CD14-positive monocyte (primary cell): ENCODE measurements at regions not wholly inside any gene's neighbourhood (a gene's known extent, or its start where the extent isn't known, plus 50 kb on each side); places are given as distances from the start of the nearest gene placed in this dataset.

Experiments used
- DNase-seq, 3 donors: peaks; one replicate each; pipeline ENCODE4 v3.0.0-alpha.2; 2011 to 2022
- H2AFZ ChIP-seq: 2 replicates; pipeline ENCODE4 v1.6.0; 2012; ENCODE audit warnings: mild to moderate bottlenecking, low read depth, low read length, inconsistent platforms; ENCODE audit not compliant: insufficient read depth, poor library complexity, severe bottlenecking
- H3K27ac ChIP-seq, 2 donors: 1 replicate in 1 of 2; 2 replicates in 1 of 2; pipeline ENCODE4 v1.5.1; 2012 to 2013; ENCODE audit warnings: low read length in 2 of 2, control low read depth in 1 of 2, inconsistent platforms in 1 of 2, low read depth in 1 of 2, mild to moderate bottlenecking in 1 of 2
- H3K27me3 ChIP-seq, 2 donors: one replicate each; pipeline versions ENCODE4 v1.6.0 to v1.6.1; 2011 to 2013; ENCODE audit warnings: low read length in 2 of 2; ENCODE audit not compliant: control insufficient read depth in 2 of 2, insufficient read depth in 2 of 2
- H3K36me3 ChIP-seq, 2 donors: replicated peaks in 1 of 2; 1 replicate in 1 of 2; 2 replicates in 1 of 2; pipeline versions ENCODE4 v1.5.1 to v1.6.1; 2012 to 2013; ENCODE audit warnings: low read length in 2 of 2, control low read depth in 1 of 2, inconsistent platforms in 1 of 2, mild to moderate bottlenecking in 1 of 2; ENCODE audit not compliant: insufficient read depth in 2 of 2, control insufficient read depth in 1 of 2
- H3K4me1 ChIP-seq, 2 donors: 1 replicate in 1 of 2; 2 replicates in 1 of 2; pipeline versions ENCODE4 v1.5.1 to v1.6.1; 2012 to 2013; ENCODE audit warnings: low read length in 2 of 2, control low read depth in 1 of 2, inconsistent platforms in 1 of 2, mild to moderate bottlenecking in 1 of 2, moderate library complexity in 1 of 2; ENCODE audit not compliant: insufficient read depth in 2 of 2, control insufficient read depth in 1 of 2
- H3K4me2 ChIP-seq: replicated peaks from 2 replicates; pipeline ENCODE3; 2012; ENCODE audit warnings: low read length, moderate library complexity, mild to moderate bottlenecking; ENCODE audit not compliant: poor library complexity, severe bottlenecking; ENCODE audit errors: extremely low read depth
- H3K4me3 ChIP-seq, 3 experiments: fragments of 200-600 bp in 1 of 3; sonication (generic) in 1 of 3; replicated peaks in 1 of 3; 1 replicate in 2 of 3; 2 replicates in 1 of 3; pipeline ENCODE4 v1.5.1; 2011 to 2013; ENCODE audit warnings: low read length in 3 of 3, mild to moderate bottlenecking in 3 of 3, control low read depth in 2 of 3, low read depth in 2 of 3, inconsistent platforms in 1 of 3, moderate library complexity in 1 of 3
- H3K79me2 ChIP-seq: 2 replicates; pipeline ENCODE4 v1.6.0; 2012; ENCODE audit warnings: mild to moderate bottlenecking, control low read depth, inconsistent platforms, low read length, moderate library complexity; ENCODE audit not compliant: insufficient read depth
- H3K9ac ChIP-seq: 2 replicates; pipeline ENCODE4 v1.6.0; 2017; ENCODE audit warnings: low read length, mild to moderate bottlenecking; ENCODE audit not compliant: insufficient read depth, poor library complexity, severe bottlenecking
- H3K9me3 ChIP-seq, 2 donors: replicated peaks in 1 of 2; 1 replicate in 1 of 2; 2 replicates in 1 of 2; pipeline versions ENCODE4 v1.5.1 to v1.6.1; 2012 to 2013; ENCODE audit warnings: low read length in 2 of 2, control low read depth in 1 of 2; ENCODE audit not compliant: control insufficient read depth in 1 of 2, insufficient read depth in 1 of 2
- H4K20me1 ChIP-seq: 2 replicates; pipeline ENCODE4 v1.6.0; 2012; ENCODE audit warnings: mild to moderate bottlenecking, low read length, control low read depth, moderate library complexity; ENCODE audit not compliant: insufficient read depth
- H3K27ac Mint-ChIP-seq, 7 donors: one replicate each; pipeline ENCODE4 v1.8.0; 2020; ENCODE audit warnings: mild to moderate bottlenecking in 7 of 7, mixed read lengths in 7 of 7, moderate library complexity in 6 of 7, inconsistent platforms in 2 of 7
- H3K27me3 Mint-ChIP-seq, 3 donors: one replicate each; pipeline ENCODE4 v1.8.0; 2021 to 2022; ENCODE audit warnings: low read depth in 3 of 3, mild to moderate bottlenecking in 3 of 3, mixed read lengths in 3 of 3, moderate library complexity in 3 of 3, inconsistent platforms in 1 of 3
- H3K36me3 Mint-ChIP-seq, 2 donors: one replicate each; pipeline ENCODE4 v1.8.0; 2020; ENCODE audit warnings: mixed read lengths in 2 of 2, inconsistent platforms in 1 of 2, mild to moderate bottlenecking in 1 of 2
- H3K4me1 Mint-ChIP-seq: one replicate; pipeline ENCODE4 v1.8.0; 2020; ENCODE audit warnings: mild to moderate bottlenecking, mixed read lengths
- H3K4me3 Mint-ChIP-seq, 2 donors: one replicate each; pipeline ENCODE4 v1.8.0; 2020; ENCODE audit warnings: mild to moderate bottlenecking in 2 of 2, mixed read lengths in 2 of 2, moderate library complexity in 1 of 2
- H3K9me3 Mint-ChIP-seq, 7 donors: one replicate each; pipeline ENCODE4 v1.8.0; 2020 to 2022; ENCODE audit warnings: mixed read lengths in 7 of 7, mild to moderate bottlenecking in 6 of 7, moderate library complexity in 6 of 7, inconsistent platforms in 2 of 7
- WGBS: methylation state at CpG from one replicate; pipeline ENCODE4 v1.1.5; 2013; ENCODE audit warnings: missing lambda C conversion rate; ENCODE audit not compliant: insufficient coverage; 5-methylcytosine and 5-hydroxymethylcytosine counted together
- intact Hi-C, 2 donors: fragments of 100-400 bp; cut with micrococcal nuclease; formaldehyde crosslinking; loops; one replicate each; pipeline versions ENCODE4 v1.15.0 to v1.15.1; 2023
- TF ChIP-seq, protein P1 (sequence below): fragments of 200-600 bp; IDR thresholded peaks from one replicate; pipeline ENCODE4 v1.8.0; 2022; ENCODE audit warnings: antibody characterized with exemption, mild to moderate bottlenecking

DNA sequence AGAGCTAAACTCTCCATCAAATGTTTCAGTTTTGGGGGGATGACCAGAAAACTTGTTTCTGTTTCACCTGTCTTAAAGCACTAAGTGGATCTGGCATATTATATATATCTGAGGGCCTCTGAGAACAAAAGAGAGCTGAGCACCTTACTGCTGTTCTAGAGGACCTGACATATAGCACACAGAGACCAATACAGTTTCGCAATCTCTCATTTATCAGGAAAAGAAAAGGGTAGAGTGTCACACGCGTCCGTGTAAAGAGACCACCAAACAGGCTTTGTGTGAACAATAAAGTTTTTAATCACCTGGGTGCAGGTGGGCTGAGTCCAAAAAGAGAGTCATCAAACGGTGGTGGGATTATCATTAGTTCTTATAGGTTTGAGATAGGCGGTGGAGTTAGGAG lies 434.5 kb upstream of the KCND2 start:
- Mint-ChIP-seq H3K27me3 (no peaks in the 10 kb centered on the region), H3K4me3 (no peak overlapping the region), H3K36me3 (no peaks in the 10 kb centered on the region), H3K9me3 (peaks cover 0 to 7% (median 2%) of the 10 kb centered on the region in 7 donors), H3K4me1 (no peaks in the 10 kb centered on the region), H3K27ac (no peak overlapping the region)
- no peak for DNase-seq
- Histone ChIP-seq H3K27ac (no peak overlapping the region), H3K4me1 (no peaks in the 10 kb centered on the region), H4K20me1 (no peaks in the 10 kb centered on the region), H3K36me3 (no peaks in the 10 kb centered on the region), H3K79me2 (no peaks in the 10 kb centered on the region), H3K27me3 (no peaks in the 10 kb centered on the region), H3K4me2 (no peak overlapping the region), H3K4me3 (no peak overlapping the region), H3K9me3 (peaks cover 4 to 15% of the 10 kb centered on the region in 2 donors), H2AFZ (no peak overlapping the region), H3K9ac (no peak overlapping the region)
- WGBS, result 94% methylated on average over 2 of the region's 6 CpGs
- TF ChIP-seq, protein P1, sequence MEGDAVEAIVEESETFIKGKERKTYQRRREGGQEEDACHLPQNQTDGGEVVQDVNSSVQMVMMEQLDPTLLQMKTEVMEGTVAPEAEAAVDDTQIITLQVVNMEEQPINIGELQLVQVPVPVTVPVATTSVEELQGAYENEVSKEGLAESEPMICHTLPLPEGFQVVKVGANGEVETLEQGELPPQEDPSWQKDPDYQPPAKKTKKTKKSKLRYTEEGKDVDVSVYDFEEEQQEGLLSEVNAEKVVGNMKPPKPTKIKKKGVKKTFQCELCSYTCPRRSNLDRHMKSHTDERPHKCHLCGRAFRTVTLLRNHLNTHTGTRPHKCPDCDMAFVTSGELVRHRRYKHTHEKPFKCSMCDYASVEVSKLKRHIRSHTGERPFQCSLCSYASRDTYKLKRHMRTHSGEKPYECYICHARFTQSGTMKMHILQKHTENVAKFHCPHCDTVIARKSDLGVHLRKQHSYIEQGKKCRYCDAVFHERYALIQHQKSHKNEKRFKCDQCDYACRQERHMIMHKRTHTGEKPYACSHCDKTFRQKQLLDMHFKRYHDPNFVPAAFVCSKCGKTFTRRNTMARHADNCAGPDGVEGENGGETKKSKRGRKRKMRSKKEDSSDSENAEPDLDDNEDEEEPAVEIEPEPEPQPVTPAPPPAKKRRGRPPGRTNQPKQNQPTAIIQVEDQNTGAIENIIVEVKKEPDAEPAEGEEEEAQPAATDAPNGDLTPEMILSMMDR, result no peak
- intact Hi-C loops, result no loop called here

DNA sequence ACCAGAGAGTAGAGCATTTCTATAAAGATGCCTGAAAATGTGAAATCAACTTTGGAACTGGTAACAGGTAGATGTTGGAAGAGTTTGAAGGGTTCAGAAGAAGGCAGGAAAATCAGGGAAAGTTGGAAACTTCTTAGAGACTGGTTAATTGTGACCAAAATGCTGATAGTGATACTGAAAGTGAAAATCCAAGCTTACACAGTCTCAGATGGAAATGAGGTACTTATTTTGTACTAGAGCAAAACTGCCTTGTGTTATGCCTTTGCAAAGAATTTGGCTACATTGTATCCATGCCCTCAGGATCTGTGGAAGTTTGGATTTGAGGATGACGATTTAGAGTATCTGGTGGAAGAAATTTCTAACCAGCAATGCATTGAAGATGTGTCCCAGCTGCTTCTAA lies 430.6 kb upstream of the KCND2 start:
- Histone ChIP-seq H4K20me1 (no peaks in the 10 kb centered on the region), H3K36me3 (no peaks in the 10 kb centered on the region), H3K4me3 (no peak overlapping the region), H3K27ac (no peak overlapping the region), H3K9ac (no peak overlapping the region), H3K27me3 (no peaks in the 10 kb centered on the region), H3K9me3 (peaks cover 4 to 15% of the 10 kb centered on the region in 2 donors), H3K79me2 (no peaks in the 10 kb centered on the region), H2AFZ (no peak overlapping the region), H3K4me2 (no peak overlapping the region), H3K4me1 (no peaks in the 10 kb centered on the region)
- Mint-ChIP-seq H3K4me1 (no peaks in the 10 kb centered on the region), H3K4me3 (no peak overlapping the region), H3K27me3 (no peaks in the 10 kb centered on the region), H3K36me3 (no peaks in the 10 kb centered on the region), H3K9me3 (peaks cover 0 to 7% (median 3%) of the 10 kb centered on the region in 7 donors), H3K27ac (no peak overlapping the region)
- WGBS, result no CpG with 5 or more reads among the region's 1 CpG
- no peak for DNase-seq
- TF ChIP-seq, protein P1, result no peak
- intact Hi-C loops, result no loop called here
